ENCODE measurements at regions not wholly inside any gene's neighbourhood (a gene's known extent, or its start where the extent isn't known, plus 50 kb on each side); places are given as distances from the start of the nearest gene placed in this dataset.

DNA sequence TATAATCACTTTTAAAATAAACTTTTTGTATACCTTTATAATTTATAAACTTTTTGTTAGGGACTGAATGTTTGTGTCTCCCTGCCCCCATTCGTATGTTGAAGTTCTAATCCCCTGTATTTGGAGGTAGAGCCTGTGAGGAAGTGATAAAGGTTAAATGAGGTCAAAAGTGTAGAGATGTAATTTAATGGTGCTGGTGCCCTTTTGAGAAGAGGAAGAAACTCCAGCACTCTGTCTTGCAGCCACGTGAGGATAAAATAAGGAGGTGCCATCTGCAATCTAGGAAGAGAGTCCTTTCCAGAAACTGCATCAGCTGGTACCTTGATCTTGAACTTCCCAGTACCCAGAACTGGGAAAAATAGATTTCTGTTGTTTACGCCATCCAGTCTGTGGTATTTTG is 106.1 kb upstream of the RGMA start:
- DNase-seq (ENCODE audit: low spot score), result no peak

DNA sequence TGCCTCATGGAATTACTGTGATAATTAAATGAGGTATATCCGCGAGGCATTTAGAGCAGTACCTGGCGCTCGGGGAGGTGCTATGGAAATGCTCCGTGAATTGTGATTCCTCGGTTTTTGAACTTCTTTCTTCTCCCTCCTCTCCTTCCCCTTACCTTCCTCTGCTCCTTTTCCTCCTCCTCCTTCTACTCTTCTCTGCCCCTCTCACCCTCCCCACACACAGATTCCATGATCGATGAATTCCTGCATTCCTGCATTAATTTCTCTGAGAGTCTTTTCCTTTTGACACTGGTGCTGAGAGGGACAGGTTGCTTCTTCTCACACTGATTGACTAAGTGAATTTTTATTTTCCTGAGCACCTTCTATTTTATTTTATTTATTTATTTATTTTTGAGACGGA is 101.2 kb upstream of the RGMA start:
- no peak for DNase-seq (ENCODE audit: low spot score)

DNA sequence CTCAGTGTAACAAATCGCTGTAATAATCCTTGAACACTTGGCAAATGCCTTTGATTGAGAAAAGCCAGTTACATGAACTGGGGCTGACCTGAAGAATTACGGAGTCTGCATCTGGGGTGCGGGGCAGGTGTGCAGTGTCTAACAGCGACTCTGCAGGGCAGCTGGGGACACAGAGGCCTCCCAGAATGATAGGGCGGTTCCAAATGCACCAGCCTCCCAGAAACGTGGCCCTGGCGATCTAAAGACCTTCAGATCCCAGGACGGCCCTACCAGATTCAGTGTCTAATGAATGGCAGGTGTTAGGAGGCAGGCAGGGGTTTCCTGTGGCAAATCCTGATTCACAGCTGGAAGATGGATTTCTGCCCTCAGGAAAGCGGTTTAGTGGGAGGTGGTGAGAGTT is 100.5 kb upstream of the RGMA start:
- peak; percentile 54 for DNase-seq (ENCODE audit: low spot score)

DNA sequence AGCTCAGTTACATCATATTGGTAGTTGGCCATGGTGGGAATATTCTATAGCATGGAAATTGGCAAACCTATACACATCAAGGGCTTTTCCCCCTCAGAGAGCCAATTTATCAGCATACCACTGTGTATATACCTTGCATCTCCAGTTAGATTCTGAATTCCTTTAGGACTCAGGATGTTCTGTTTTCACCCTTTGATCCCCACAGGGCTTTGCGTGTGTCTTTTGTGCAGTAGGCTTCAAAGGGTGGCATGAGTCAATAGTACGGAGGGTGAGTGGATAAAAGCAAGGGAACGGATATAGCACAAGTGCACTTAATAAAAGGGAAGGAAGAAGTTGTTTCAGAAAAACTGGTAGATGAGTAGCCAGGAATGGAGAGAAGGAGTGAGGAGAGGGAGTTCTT is 99.2 kb upstream of the RGMA start:
- peak; percentile 81 for DNase-seq (ENCODE audit: low spot score)

DNA sequence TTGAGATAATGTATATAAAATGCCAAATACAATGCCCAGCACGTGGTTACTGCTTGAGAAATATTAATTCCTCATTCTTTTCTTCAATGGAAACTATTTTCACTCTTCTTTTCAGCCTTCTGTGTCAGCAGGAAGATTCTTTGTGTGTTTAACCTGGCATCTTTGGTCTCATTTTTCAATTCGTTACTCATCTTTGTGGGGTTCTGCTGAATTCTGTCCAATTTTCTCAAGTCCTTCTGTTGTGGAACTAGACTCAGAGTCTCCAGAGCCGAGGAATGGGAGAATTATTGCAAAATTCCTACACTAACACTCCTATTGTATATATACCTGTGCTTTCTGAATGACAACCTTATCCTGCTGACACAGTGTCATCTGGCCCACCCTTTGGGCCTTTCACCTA is 96.8 kb upstream of the RGMA start:
- no peak for DNase-seq (ENCODE audit: low spot score)

DNA sequence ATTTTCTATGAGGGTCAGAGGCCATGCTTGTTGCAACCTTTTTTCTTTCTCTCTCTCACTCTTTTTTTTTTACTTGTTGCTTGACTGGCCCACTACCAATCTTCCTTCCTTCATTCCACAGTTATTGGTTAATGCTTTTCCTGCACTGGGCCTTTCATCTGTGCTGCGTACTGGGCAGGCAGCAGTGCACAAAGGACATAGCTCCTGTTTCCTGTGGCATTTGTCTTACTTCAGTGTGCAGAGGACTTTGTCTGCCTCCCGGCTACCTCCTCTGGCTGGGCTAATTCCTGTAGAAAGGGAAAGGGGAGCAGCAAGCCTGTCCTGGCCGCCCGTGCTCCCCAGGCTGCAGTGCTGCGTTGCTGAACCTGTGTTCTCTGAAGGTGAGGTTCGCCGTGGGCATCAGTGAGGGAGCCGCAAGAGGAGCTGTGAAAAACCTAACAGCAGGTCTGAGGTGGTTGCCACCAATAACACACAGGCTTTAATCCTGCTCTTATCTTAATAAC is 93.7 kb upstream of the RGMA start:
- no peak for DNase-seq (ENCODE audit: low spot score)

GRCh38 chr15:93180656-93181055 is 91.6 kb upstream of the RGMA start:
- peak; percentile 26 for DNase-seq (ENCODE audit: low spot score)

DNA sequence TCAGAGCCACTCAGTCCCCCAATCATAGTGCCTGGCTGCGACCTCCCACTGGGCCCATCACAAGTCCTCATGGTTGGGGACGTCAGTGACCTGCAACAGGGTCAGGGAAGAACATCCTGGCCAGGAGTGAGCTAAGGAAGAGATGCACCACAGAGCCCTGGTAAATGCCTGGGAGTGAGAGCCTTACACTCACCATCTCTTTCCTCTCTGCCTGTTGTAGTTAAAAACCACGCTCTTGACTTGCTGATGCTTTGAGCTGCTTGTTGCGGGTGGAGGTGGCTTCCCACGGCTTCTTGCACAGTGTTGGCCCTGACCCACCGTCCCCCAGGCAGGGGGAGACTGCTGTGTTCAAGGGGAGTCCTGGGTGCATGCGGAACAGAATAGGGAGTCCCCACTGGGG is 91.1 kb upstream of the RGMA start:
- peak; percentile 23 for DNase-seq (ENCODE audit: low spot score)

GRCh38 chr15:93179700-93180102 is 90.7 kb upstream of the RGMA start:
- DNase-seq (ENCODE audit: low spot score), result peak; percentile 83

GRCh38 chr15:93179072-93179471 is 90.1 kb upstream of the RGMA start:
- DNase-seq (ENCODE audit: low spot score), result peak; percentile 61

DNA sequence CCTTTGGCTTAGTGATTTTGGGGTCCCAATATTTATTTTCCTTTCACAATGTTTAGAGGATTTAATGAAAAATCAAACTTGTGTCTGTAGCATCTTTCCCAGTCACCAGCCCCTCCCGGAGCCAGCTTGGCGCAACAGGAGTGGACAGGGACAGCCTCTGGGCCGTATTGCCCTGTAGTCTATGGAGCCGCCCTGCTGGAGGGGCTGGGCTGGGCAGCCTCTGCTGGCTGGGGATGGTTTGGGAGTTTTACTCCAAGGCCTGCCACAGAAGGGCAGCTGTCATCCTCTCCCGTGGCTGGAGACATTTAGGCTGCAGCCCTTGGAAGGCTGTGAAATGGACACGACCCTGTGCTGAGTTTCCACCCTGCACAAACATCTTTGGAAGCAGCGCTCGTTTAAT is 89.4 kb upstream of the RGMA start:
- no peak for DNase-seq (ENCODE audit: low spot score)

DNA sequence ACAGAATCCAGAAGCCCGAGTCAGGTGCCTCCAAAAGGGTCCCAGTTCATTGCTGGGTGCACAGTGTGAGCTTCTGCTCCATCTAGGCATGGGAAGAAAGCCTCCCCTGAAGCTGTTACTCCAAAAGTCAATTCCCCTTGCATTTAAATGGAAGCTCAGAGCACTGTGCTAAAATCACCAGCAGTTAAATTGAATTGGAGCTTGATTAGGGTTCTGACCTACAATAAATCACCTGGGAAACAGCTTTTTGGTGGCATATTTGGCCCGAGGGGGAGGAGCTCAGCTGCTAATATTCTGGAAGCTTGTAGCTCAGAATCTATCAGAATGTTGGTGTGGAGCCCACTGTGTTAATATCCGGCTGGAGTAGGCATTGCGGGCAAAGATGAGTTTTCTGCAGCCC is 87.1 kb upstream of the RGMA start:
- DNase-seq (ENCODE audit: low spot score), result no peak

DNA sequence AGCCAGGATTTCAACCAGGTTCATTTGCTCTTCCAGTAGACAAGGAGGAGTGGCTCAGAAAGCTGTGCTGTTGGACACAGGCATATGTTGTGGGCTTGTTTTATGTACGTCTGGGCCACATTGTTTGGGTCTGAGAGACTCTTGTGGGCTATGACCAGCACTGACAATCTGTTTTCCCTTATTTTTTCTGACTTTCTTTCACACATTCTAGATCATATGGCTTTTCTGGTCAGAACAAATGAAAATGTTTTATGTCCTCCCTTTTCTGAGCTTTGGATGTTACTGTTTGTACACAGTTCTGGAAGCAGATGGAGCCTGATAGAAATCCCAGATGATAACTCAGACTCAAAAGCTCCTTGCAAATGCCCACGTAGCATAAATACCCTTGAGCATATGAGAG is 85.8 kb upstream of the RGMA start:
- DNase-seq (ENCODE audit: low spot score), result no peak

GRCh38 chr15:93173369-93173768 is 84.4 kb upstream of the RGMA start:
- peak; percentile 49 for DNase-seq (ENCODE audit: low spot score)

DNA sequence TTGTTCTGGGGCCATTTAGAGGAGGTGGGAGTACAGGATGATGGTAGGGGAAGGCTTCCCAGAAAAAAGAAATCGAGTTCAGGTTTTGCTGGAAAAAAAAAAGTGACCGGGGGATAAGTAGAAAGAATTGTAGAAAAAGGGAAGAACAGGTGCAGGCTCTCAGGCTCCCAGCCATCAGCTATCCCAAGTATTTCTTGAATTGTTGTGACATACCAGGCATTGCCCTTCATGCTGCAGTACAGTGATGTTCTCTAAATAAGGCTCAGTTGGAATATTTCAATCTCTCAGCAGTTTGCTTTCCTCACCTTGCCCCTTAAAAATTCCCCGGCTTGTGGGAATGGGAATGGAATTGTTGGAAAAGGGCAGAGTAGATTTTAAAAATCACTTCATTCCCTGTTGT is 82.5 kb upstream of the RGMA start:
- no peak for DNase-seq (ENCODE audit: low spot score)

DNA sequence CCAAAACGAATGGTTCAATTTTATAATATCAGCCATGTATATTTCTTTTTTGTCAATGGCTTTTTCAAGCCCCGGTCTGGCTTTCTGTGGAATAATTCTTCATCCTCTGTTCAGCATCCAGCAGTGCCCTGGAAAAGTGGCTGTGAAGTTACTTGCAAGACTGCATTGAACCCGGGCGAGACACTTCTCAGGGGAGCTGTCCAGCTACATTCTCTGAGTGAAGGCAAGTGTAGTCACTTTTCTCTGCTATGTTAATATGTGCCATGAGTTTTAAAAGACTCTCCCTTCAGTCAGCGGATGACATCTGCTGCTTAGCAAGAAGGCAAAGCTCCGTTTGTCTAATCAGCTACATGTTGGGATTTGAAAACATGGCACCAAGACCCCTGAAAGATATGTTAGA is 81.3 kb upstream of the RGMA start:
- DNase-seq (ENCODE audit: low spot score), result no peak

- DNase-seq (ENCODE audit: low spot score), result no peak
These were observed 79.9 kb upstream of the RGMA start for GRCh38 chr15:93168910-93169309.

GRCh38 chr15:93167291-93167690 is 78.3 kb upstream of the RGMA start:
- DNase-seq (ENCODE audit: low spot score), result no peak

- DNase-seq (ENCODE audit: low spot score), result no peak
These were observed 77.7 kb upstream of the RGMA start for GRCh38 chr15:93166675-93167074.

DNA sequence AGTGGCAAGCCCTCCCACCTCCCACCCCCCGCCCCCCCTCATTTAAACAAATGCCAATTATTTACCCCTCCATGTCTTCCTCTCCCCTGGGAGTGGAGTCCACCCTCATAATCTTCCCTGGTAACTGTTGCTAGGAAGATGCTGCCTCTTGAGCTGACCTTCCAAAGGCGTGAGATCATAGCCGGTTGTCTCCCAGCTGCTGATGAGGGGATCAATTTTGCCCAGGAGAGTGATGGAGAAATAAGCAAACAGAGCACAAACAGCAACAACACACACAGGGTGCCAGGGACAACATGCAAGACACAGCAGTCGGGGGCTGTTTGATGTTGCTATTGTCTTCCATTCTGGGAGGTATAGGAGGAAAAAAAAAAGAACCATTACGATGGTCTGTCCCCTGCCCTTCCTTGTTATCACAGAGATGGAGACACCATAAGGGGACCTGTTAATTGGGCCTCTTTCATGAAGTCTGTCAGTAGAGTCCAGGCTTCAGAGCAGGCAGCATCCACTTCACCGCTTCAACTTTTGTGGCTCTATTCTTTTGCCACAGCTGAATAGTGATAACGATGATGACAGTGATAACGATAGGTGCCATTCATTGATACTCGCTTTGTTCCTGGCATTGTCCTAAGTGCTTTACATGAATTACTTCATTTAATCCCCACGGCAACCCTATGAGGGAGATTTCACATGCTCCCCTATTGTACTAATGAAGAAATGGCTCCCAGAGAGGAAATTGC is 76.9 kb upstream of the RGMA start:
- DNase-seq (ENCODE audit: low spot score), result no peak

DNA sequence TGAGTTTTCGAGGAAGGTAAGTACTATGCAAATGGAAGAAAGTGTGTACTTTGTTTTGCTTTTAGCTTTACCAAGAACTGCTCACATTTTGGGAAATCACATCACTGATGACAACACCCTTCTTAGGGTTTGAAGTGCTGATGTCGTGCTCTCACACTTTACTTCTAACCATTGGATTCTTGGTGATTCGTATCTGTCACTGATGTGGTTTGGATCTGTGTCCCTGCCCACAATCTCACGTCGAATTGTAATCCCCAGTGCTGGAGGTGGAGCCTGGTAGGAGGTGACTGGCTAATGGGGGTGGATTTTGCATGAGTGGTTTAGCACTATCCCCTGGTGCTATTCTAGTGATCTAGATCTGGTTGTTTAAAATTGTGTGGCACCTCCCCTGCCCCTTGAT is 75.4 kb upstream of the RGMA start:
- DNase-seq (ENCODE audit: low spot score), result no peak

GRCh38 chr15:93162560-93162959 is 73.5 kb upstream of the RGMA start:
- no peak for DNase-seq (ENCODE audit: low spot score)

GRCh38 chr15:93159930-93160329 is 70.9 kb upstream of the RGMA start:
- no peak for DNase-seq (ENCODE audit: low spot score)

DNA sequence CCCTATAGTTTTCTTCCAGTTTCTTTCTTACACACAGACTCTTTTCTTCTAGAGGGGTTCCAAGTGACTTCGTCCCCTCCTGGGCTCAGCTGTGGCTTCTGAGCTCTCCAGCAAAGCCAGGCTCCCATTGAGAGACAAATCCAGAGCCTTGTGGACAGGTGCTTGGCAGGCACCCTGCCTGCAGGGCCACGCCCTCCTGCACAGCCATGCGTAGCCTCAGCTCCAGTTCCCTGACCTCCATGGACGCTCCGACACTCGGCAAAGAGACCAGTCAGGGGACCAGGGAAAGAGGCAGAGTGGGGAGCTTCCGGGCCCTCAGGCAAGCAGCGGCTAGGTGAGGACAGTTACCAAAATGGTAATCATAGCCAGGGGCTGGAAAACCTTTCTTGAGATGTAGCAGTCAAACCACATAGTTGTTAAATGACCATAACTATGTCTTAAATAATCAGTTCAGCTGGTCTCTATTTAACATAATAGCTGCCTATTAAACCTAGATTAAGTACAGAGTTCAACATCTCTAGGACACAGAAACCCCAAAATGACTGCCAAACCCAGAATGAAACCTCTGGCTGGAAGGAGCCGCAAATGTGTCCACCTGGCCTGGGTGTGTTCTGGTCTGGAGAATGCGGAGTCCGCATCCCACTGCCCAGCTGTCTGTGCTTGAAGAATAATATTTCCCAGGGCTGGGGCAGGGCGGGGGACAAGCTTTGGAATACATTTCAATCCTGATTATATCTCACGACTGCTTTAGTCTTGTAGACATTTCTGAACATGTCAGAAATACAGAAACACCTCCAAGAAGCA is 69.3 kb upstream of the RGMA start:
- DNase-seq (ENCODE audit: low spot score), result no peak

Measured in SW480 (cell line).